Progenitor cell of endocrine pancreas (in vitro differentiated cells): ENCODE measurements at regions not wholly inside any gene's neighbourhood (a gene's known extent, or its start where the extent isn't known, plus 50 kb on each side); places are given as distances from the start of the nearest gene placed in this dataset.

Source experiments
- DNase-seq: peaks from one replicate; pipeline ENCODE4 v3.0.0; 2021; ENCODE audit warnings: low spot score; ENCODE audit not compliant: unreplicated experiment
- H3K27ac Mint-ChIP-seq: 2 replicates; pipeline ENCODE4 v1.8.0; 2021; ENCODE audit warnings: mild to moderate bottlenecking, moderate library complexity, mixed read lengths
- H3K27me3 Mint-ChIP-seq: 2 replicates; pipeline ENCODE4 v1.8.0; 2021; ENCODE audit warnings: mixed read lengths
- H3K36me3 Mint-ChIP-seq: 2 replicates; pipeline ENCODE4 v1.8.0; 2022; ENCODE audit warnings: mixed read lengths; ENCODE audit not compliant: insufficient read depth
- H3K4me1 Mint-ChIP-seq: 2 replicates; pipeline ENCODE4 v1.8.0; 2021; ENCODE audit warnings: low read depth, mixed read lengths
- H3K4me3 Mint-ChIP-seq: 2 replicates; pipeline ENCODE4 v1.8.0; 2021; ENCODE audit warnings: low read depth, mild to moderate bottlenecking, moderate library complexity, mixed read lengths
- H3K9me3 Mint-ChIP-seq: 2 replicates; pipeline ENCODE4 v1.8.0; 2021; ENCODE audit warnings: low read depth, mixed read lengths
- TF ChIP-seq, protein P1 (sequence below): fragments of 200-600 bp; sonication (generic); IDR thresholded peaks from one replicate; pipeline ENCODE4 v1.5.0; 2021; ENCODE audit warnings: antibody characterized with exemption, mild to moderate bottlenecking; ENCODE audit not compliant: unreplicated experiment

DNA sequence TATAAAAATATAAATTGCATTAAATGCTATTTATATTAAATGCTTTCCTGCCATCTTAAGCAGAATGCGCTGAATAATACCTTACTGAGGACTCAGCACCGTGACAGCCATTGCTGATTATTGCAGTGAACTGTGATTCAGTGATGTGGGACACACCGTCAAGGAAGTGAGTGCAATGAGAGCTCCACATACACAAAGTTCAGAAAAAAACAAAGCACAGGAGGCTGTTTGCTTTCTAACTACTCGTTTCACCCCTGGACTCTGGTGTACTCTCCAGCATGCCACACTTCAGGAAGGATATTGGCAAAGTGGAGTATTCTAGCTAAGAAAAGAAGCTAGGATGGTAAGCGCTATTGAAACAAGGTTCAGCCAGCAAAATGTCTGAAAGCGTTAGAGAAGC, 57.4 kb upstream of the CXADR start:
- Mint-ChIP-seq H3K27ac (no peak overlapping the region), H3K4me3 (no peak overlapping the region), H3K4me1 (peaks cover 1% of the 10 kb centered on the region), H3K36me3 (peaks cover 2% of the 10 kb centered on the region), H3K27me3 (peaks cover 2% of the 10 kb centered on the region), H3K9me3 (no peaks in the 10 kb centered on the region)
- DNase-seq, result no peak
- TF ChIP-seq, protein P1, sequence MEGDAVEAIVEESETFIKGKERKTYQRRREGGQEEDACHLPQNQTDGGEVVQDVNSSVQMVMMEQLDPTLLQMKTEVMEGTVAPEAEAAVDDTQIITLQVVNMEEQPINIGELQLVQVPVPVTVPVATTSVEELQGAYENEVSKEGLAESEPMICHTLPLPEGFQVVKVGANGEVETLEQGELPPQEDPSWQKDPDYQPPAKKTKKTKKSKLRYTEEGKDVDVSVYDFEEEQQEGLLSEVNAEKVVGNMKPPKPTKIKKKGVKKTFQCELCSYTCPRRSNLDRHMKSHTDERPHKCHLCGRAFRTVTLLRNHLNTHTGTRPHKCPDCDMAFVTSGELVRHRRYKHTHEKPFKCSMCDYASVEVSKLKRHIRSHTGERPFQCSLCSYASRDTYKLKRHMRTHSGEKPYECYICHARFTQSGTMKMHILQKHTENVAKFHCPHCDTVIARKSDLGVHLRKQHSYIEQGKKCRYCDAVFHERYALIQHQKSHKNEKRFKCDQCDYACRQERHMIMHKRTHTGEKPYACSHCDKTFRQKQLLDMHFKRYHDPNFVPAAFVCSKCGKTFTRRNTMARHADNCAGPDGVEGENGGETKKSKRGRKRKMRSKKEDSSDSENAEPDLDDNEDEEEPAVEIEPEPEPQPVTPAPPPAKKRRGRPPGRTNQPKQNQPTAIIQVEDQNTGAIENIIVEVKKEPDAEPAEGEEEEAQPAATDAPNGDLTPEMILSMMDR, result no peak

DNA sequence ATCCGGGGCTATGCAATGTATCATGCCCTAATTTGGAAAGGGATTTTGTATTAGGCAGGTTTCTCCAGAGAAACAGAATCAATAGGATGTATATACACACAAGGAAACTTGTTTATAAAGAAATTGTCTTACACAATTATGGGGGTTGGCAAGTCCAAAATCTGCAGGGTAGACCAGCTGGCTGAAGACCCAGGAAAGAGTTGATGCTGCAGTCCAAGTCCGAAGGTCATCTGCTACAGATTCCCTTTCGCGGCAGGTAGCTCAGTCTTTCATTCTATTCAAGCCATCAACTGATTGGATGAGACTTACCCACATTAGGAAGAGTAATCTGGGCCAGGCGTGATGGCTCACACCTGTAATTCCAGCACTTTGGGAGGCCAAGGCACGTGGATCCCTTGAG, 54.6 kb upstream of the CXADR start:
- peaks cover 1% of the 10 kb centered on the region for H3K4me1 Mint-ChIP-seq
- peaks cover 2% of the 10 kb centered on the region for H3K36me3 Mint-ChIP-seq
- DNase-seq, result no peak
- TF ChIP-seq, protein P1, result no peak
- H3K27me3 Mint-ChIP-seq, result peaks cover 2% of the 10 kb centered on the region
- no peak overlapping the region for H3K27ac Mint-ChIP-seq
- H3K9me3 Mint-ChIP-seq, result no peaks in the 10 kb centered on the region
- H3K4me3 Mint-ChIP-seq, result no peak overlapping the region

DNA sequence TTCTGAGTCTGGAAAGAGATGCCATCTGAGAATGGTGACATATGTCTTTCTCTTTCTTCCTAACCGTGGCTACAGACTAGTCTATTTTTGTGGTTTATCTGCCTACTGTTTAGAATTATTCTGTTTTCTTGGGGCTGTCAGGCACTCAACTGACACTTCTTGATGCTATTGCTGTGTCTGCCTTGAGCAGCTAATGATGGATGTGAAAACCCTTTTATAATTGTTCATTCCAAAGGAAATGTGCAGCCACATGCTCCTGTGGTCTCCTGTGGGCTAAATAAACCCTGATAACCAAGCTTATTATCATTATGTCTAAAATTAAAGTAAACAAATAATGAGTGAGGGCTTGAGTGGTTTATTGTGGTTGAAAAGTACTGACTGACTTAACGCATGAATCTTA, 52.7 kb upstream of the CXADR start:
- DNase-seq, result no peak
- Mint-ChIP-seq H3K4me1 (no peaks in the 10 kb centered on the region), H3K9me3 (no peaks in the 10 kb centered on the region), H3K27me3 (no peaks in the 10 kb centered on the region), H3K36me3 (no peaks in the 10 kb centered on the region), H3K4me3 (no peak overlapping the region), H3K27ac (no peak overlapping the region)
- TF ChIP-seq, protein P1, result no peak

DNA sequence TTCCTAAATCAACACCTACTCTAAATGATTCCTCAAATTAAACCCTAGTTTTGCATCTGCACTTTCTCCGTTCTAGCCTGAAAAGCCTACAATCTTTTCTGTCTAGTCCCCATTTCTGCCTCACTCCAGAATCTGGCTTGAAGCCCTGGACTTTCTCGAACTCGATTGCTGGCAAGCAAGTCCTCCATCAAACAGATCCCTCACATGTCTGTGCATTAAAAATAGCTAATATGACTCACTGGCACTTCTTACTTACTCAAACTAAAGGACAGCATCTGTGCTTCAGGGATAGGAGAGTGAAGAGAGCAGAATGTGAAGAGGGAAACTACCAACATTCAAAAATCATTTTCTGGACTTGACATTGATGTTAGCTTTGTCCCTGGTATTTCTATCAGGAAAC, 51.8 kb upstream of the CXADR start:
- no peaks in the 10 kb centered on the region for H3K4me1 Mint-ChIP-seq
- no peaks in the 10 kb centered on the region for H3K9me3 Mint-ChIP-seq
- no peaks in the 10 kb centered on the region for H3K27me3 Mint-ChIP-seq
- DNase-seq, result no peak
- no peak overlapping the region for H3K27ac Mint-ChIP-seq
- TF ChIP-seq, protein P1, result no peak
- no peaks in the 10 kb centered on the region for H3K36me3 Mint-ChIP-seq
- H3K4me3 Mint-ChIP-seq, result no peak overlapping the region

DNA sequence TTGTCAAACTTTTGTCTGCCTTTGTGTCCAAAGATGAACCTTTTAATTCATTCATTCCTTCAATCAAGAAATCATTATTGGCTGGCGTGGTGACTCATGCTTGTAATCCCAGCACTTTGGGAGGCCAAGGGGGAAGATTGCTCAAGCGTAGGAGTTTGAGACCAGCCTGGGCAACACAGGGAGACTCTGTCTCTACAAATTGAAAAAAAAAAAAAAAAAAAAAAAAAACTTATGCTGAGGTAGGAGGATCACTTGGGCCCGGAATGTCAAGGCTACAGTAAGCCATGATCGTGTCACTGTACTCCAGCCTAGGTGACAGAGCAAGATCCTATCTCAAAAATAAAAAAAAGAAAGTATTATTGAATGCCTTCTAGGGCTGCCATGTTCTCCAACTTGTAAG, 51.3 kb upstream of the CXADR start:
- no peak for DNase-seq
- H3K4me3 Mint-ChIP-seq, result no peak overlapping the region
- no peaks in the 10 kb centered on the region for H3K27me3 Mint-ChIP-seq
- H3K9me3 Mint-ChIP-seq, result no peaks in the 10 kb centered on the region
- no peaks in the 10 kb centered on the region for H3K36me3 Mint-ChIP-seq
- no peak overlapping the region for H3K27ac Mint-ChIP-seq
- H3K4me1 Mint-ChIP-seq, result no peaks in the 10 kb centered on the region
- TF ChIP-seq, protein P1, result no peak
